ENCODE measurements at regions not wholly inside any gene's neighbourhood (a gene's known extent, or its start where the extent isn't known, plus 50 kb on each side); places are given as distances from the start of the nearest gene placed in this dataset.

DNA sequence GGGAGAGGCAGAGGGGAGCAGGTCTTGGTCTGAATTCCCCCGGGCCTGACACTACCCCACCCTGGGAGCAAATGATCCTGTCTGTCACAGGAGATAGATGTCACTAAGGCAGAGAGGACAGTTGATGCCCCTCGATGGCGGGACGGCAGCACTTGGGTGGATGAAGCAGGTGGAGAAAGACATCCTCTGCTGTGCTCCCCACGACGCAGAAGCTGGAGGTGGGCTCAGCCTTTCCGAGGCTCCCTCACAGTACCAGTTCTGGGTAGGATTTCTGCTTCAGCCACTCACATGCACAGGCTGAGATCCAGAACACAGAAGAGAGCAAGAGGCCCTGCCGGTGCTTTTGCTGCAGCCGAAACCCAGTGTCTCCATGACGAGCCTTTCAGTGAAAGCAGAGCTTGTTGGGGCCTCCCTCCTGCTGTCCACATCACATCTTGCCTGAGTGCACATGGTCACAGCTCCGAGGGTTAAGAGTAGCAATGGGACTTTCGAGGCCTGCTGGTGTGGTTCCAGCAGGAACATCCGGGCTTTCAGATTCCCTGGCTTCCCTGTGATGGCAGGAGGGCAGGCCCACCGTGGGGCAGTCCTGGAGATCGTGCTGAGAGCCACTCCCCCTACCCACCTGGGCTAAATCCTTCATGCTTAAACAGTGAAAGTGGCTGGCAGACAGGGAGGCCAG is 107.3 kb upstream of the PRR20G start:
- CTCF ChIA-PET, result no interaction called here
- Histone ChIP-seq H3K4me2 (no peak overlapping the region), H3K9ac (no peak overlapping the region), H3F3A (replicated peaks; ENCODE audit: insufficient read depth) (no peaks in the 10 kb centered on the region), H3K79me2 (ENCODE audit: insufficient read depth) (no peaks in the 10 kb centered on the region), H3K27ac (ENCODE audit: low read depth in 2 of 2, low read length in 1 of 2) (no peak overlapping the region), H3K4me3 (ENCODE audit: low read depth in 2 of 2, low read length in 1 of 2) (no peak overlapping the region), H3K27me3 (ENCODE audit: insufficient read depth) (no peaks in the 10 kb centered on the region), H4K20me1 (ENCODE audit: insufficient read depth) (no peaks in the 10 kb centered on the region), H2AFZ (ENCODE audit: low read depth) (no peak overlapping the region), H3K9me3 (no peaks in the 10 kb centered on the region), H3K4me1 (ENCODE audit: control insufficient read depth in 1 of 2, insufficient read depth in 2 of 2, low read depth in 1 of 2, low read length in 1 of 2) (peaks cover 0 to 4% of the 10 kb centered on the region in 2 experiments; a peak in 1 of 4 replicates), H3K36me3 (replicated peaks in 1 of 2; ENCODE audit: control insufficient read depth in 1 of 2, insufficient read depth in 2 of 2, low read length in 1 of 2) (no peaks in the 10 kb centered on the region), H3K9me2 (no peaks in the 10 kb centered on the region)
- no peak for DNase-seq
- POLR2A ChIA-PET, result no interaction called here
- TF ChIP-seq FOXM1 (IDR thresholded peaks at IDR 0.05; ENCODE audit: low read depth), result no peak
- no peak for TF ChIP-seq YY1 (IDR thresholded peaks at IDR 0.05; ENCODE audit: low read depth)
- TF ChIP-seq, protein P1, sequence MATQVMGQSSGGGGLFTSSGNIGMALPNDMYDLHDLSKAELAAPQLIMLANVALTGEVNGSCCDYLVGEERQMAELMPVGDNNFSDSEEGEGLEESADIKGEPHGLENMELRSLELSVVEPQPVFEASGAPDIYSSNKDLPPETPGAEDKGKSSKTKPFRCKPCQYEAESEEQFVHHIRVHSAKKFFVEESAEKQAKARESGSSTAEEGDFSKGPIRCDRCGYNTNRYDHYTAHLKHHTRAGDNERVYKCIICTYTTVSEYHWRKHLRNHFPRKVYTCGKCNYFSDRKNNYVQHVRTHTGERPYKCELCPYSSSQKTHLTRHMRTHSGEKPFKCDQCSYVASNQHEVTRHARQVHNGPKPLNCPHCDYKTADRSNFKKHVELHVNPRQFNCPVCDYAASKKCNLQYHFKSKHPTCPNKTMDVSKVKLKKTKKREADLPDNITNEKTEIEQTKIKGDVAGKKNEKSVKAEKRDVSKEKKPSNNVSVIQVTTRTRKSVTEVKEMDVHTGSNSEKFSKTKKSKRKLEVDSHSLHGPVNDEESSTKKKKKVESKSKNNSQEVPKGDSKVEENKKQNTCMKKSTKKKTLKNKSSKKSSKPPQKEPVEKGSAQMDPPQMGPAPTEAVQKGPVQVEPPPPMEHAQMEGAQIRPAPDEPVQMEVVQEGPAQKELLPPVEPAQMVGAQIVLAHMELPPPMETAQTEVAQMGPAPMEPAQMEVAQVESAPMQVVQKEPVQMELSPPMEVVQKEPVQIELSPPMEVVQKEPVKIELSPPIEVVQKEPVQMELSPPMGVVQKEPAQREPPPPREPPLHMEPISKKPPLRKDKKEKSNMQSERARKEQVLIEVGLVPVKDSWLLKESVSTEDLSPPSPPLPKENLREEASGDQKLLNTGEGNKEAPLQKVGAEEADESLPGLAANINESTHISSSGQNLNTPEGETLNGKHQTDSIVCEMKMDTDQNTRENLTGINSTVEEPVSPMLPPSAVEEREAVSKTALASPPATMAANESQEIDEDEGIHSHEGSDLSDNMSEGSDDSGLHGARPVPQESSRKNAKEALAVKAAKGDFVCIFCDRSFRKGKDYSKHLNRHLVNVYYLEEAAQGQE (IDR thresholded peaks at IDR 0.05; ENCODE audit: low read depth, low read length), result no peak
- no peak for TF ChIP-seq RXRA (IDR thresholded peaks at IDR 0.05; ENCODE audit: borderline replicate concordance, low read depth)
- no peak for TF ChIP-seq MEF2A (IDR thresholded peaks at IDR 0.05; ENCODE audit: borderline replicate concordance, low read depth)
- 70% methylated on average over 9 of the region's 15 CpGs for WGBS (ENCODE audit: low lambda C conversion rate)

DNA sequence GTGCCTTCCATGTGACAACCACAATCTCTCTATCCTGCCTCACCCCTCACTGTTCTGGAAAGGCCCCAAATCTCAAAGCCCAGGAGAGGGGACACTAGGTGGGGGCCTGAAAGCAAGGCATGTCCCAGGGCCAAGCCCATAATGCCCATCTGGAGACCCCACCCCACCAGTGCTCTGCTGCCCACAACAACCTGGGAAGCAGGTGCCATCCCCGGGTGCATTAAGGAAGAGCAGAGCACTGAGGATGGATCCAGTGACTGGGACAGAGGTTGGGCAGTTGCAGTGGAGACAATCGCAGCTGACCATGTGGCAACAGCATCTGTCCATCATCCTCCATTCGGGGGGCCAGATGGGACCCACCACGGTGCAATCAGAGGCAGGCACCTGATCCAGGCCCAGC is 106.2 kb upstream of the PRR20G start:
- Histone ChIP-seq H3K9me2 (no peaks in the 10 kb centered on the region), H3K36me3 (replicated peaks in 1 of 2; ENCODE audit: control insufficient read depth in 1 of 2, insufficient read depth in 2 of 2, low read length in 1 of 2) (no peaks in the 10 kb centered on the region), H3F3A (replicated peaks; ENCODE audit: insufficient read depth) (no peaks in the 10 kb centered on the region), H3K4me1 (ENCODE audit: control insufficient read depth in 1 of 2, insufficient read depth in 2 of 2, low read depth in 1 of 2, low read length in 1 of 2) (peaks cover 0 to 4% of the 10 kb centered on the region in 2 experiments; a peak in 1 of 4 replicates), H4K20me1 (ENCODE audit: insufficient read depth) (no peaks in the 10 kb centered on the region), H3K9ac (no peak overlapping the region), H3K27ac (ENCODE audit: low read depth in 2 of 2, low read length in 1 of 2) (no peak overlapping the region), H3K9me3 (no peaks in the 10 kb centered on the region), H2AFZ (ENCODE audit: low read depth) (no peak overlapping the region), H3K27me3 (ENCODE audit: insufficient read depth) (no peaks in the 10 kb centered on the region), H3K79me2 (ENCODE audit: insufficient read depth) (no peaks in the 10 kb centered on the region), H3K4me3 (ENCODE audit: low read depth in 2 of 2, low read length in 1 of 2) (no peak overlapping the region), H3K4me2 (no peak overlapping the region)
- ChIA-PET POLR2A (no interaction called here), CTCF (no interaction called here)
- 25% methylated on average over 4 of the region's 4 CpGs for WGBS (ENCODE audit: low lambda C conversion rate)
- no peak for DNase-seq
- TF ChIP-seq SMC3 (IDR thresholded peaks at IDR 0.05; ENCODE audit: low read depth, low read length) (no peak), FOXJ3 (CRISPR knock-in tag; IDR thresholded peaks at IDR 0.05) (no peak), TCF12 (IDR thresholded peaks at IDR 0.05) (no peak), NRF1 (IDR thresholded peaks at IDR 0.05; ENCODE audit: low read depth, low read length) (no peak), SIN3A (IDR thresholded peaks at IDR 0.05; ENCODE audit: borderline replicate concordance, low read depth, low read length) (no peak), RCOR1 (IDR thresholded peaks at IDR 0.05; ENCODE audit: low read length) (no peak), YY1 (IDR thresholded peaks at IDR 0.05; ENCODE audit: low read depth) (no peak), GABPA (IDR thresholded peaks at IDR 0.05; ENCODE audit: low read depth) (no peak), FOXM1 (IDR thresholded peaks at IDR 0.05; ENCODE audit: low read depth) (no peak), GATA2 (CRISPR knock-in tag; IDR thresholded peaks at IDR 0.05) (no peak), FOSL2 (IDR thresholded peaks at IDR 0.05; ENCODE audit: borderline replicate concordance, low read depth) (no peak), CHD2 (IDR thresholded peaks at IDR 0.05; ENCODE audit: low read length, partially characterized antibody) (no peak), TEAD4 (IDR thresholded peaks at IDR 0.05; ENCODE audit: borderline replicate concordance, insufficient read depth) (no peak)
- TF ChIP-seq, protein P2, sequence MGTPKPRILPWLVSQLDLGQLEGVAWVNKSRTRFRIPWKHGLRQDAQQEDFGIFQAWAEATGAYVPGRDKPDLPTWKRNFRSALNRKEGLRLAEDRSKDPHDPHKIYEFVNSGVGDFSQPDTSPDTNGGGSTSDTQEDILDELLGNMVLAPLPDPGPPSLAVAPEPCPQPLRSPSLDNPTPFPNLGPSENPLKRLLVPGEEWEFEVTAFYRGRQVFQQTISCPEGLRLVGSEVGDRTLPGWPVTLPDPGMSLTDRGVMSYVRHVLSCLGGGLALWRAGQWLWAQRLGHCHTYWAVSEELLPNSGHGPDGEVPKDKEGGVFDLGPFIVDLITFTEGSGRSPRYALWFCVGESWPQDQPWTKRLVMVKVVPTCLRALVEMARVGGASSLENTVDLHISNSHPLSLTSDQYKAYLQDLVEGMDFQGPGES (IDR thresholded peaks at IDR 0.05; ENCODE audit: low read depth, low read length), result no peak
- TF ChIP-seq, protein P1 (IDR thresholded peaks at IDR 0.05; ENCODE audit: low read depth, low read length), result no peak
- TF ChIP-seq, protein P3, sequence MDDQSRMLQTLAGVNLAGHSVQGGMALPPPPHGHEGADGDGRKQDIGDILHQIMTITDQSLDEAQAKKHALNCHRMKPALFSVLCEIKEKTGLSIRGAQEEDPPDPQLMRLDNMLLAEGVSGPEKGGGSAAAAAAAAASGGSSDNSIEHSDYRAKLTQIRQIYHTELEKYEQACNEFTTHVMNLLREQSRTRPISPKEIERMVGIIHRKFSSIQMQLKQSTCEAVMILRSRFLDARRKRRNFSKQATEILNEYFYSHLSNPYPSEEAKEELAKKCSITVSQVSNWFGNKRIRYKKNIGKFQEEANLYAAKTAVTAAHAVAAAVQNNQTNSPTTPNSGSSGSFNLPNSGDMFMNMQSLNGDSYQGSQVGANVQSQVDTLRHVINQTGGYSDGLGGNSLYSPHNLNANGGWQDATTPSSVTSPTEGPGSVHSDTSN (IDR thresholded peaks at IDR 0.05), result no peak

Measured in SK-N-SH (cell line).